Naive thymus-derived CD4-positive, alpha-beta T cell (primary cell): ENCODE measurements at regions not wholly inside any gene's neighbourhood (a gene's known extent, or its start where the extent isn't known, plus 50 kb on each side); places are given as distances from the start of the nearest gene placed in this dataset.

Source experiments
- ATAC-seq: fragments of 150-1000 bp; cut with Tn5 transposase; 2 replicates; pipeline ENCODE4 v1.10.0; 2021; ENCODE audit warnings: mild to moderate bottlenecking, moderate library complexity
- CTCF ChIA-PET: fragments of 350-600 bp; sonication (Branson Sonifier 250); formaldehyde crosslinking; loops from one replicate; lab custom pipeline; 2021; ENCODE audit warnings: antibody characterized with exemption; lab: Charles Lee
- POLR2A ChIA-PET: fragments of 350-600 bp; sonication (Branson Sonifier 250); formaldehyde crosslinking; loops from one replicate; lab custom pipeline; 2021; ENCODE audit warnings: antibody characterized with exemption, inconsistent platforms; lab: Charles Lee
- DNase-seq, 9 donors: peaks; one replicate each; pipeline versions ENCODE4 v3.0.0 to v3.0.0-alpha.2; 2020 to 2022; ENCODE audit warnings: mixed read lengths in 1 of 9
- H3K27ac ChIP-seq: one replicate; pipeline ENCODE4 v1.7.0; 2013; ENCODE audit warnings: mild to moderate bottlenecking, low read depth, low read length, moderate library complexity
- H3K27me3 ChIP-seq, 2 donors: one replicate each; pipeline ENCODE4 v1.7.0; 2013; ENCODE audit warnings: low read length in 2 of 2, mild to moderate bottlenecking in 2 of 2, moderate library complexity in 2 of 2; ENCODE audit not compliant: control insufficient read depth in 2 of 2, insufficient read depth in 2 of 2
- H3K36me3 ChIP-seq, 3 experiments: 1 replicate in 2 of 3; 2 replicates in 1 of 3; pipeline ENCODE4 v1.7.0; 2013; ENCODE audit warnings: low read length in 3 of 3, mild to moderate bottlenecking in 3 of 3, moderate library complexity in 1 of 3; ENCODE audit not compliant: insufficient read depth in 3 of 3, control insufficient read depth in 2 of 3
- H3K4me1 ChIP-seq, 2 donors: one replicate each; pipeline ENCODE4 v1.7.0; 2013; ENCODE audit warnings: low read length in 2 of 2, mild to moderate bottlenecking in 2 of 2, moderate library complexity in 1 of 2; ENCODE audit not compliant: control insufficient read depth in 2 of 2, insufficient read depth in 2 of 2
- H3K4me3 ChIP-seq: 2 replicates; pipeline ENCODE4 v1.7.0; 2013; ENCODE audit warnings: mild to moderate bottlenecking, low read length
- H3K9me3 ChIP-seq, 3 experiments: 1 replicate in 2 of 3; 2 replicates in 1 of 3; pipeline ENCODE4 v1.7.0; 2013; ENCODE audit warnings: low read length in 3 of 3; ENCODE audit not compliant: control insufficient read depth in 2 of 3
- H3K27ac Mint-ChIP-seq, 9 donors: one replicate each; pipeline ENCODE4 v1.8.0; 2020 to 2022; ENCODE audit warnings: mixed read lengths in 9 of 9, mild to moderate bottlenecking in 8 of 9, moderate library complexity in 5 of 9, inconsistent platforms in 2 of 9
- H3K27me3 Mint-ChIP-seq, 5 donors: one replicate each; pipeline ENCODE4 v1.8.0; 2021 to 2022; ENCODE audit warnings: mixed read lengths in 5 of 5, mild to moderate bottlenecking in 1 of 5
- H3K36me3 Mint-ChIP-seq, 5 donors: one replicate each; pipeline ENCODE4 v1.8.0; 2020 to 2022; ENCODE audit warnings: mixed read lengths in 5 of 5, mild to moderate bottlenecking in 3 of 5, inconsistent platforms in 1 of 5
- H3K4me1 Mint-ChIP-seq, 7 donors: one replicate each; pipeline ENCODE4 v1.8.0; 2020 to 2022; ENCODE audit warnings: mixed read lengths in 7 of 7, mild to moderate bottlenecking in 3 of 7, inconsistent platforms in 1 of 7
- H3K4me3 Mint-ChIP-seq, 10 donors: one replicate each; pipeline ENCODE4 v1.8.0; 2020 to 2022; ENCODE audit warnings: mild to moderate bottlenecking in 10 of 10, mixed read lengths in 10 of 10, moderate library complexity in 6 of 10, inconsistent platforms in 2 of 10
- H3K9me3 Mint-ChIP-seq, 11 donors: one replicate each; pipeline ENCODE4 v1.8.0; 2020 to 2022; ENCODE audit warnings: mixed read lengths in 11 of 11, mild to moderate bottlenecking in 4 of 11, inconsistent platforms in 1 of 11, moderate library complexity in 1 of 11
- intact Hi-C, 2 donors: fragments of 100-400 bp; cut with micrococcal nuclease; formaldehyde crosslinking; loops; one replicate each; pipeline ENCODE4 v1.15.1; 2023

DNA sequence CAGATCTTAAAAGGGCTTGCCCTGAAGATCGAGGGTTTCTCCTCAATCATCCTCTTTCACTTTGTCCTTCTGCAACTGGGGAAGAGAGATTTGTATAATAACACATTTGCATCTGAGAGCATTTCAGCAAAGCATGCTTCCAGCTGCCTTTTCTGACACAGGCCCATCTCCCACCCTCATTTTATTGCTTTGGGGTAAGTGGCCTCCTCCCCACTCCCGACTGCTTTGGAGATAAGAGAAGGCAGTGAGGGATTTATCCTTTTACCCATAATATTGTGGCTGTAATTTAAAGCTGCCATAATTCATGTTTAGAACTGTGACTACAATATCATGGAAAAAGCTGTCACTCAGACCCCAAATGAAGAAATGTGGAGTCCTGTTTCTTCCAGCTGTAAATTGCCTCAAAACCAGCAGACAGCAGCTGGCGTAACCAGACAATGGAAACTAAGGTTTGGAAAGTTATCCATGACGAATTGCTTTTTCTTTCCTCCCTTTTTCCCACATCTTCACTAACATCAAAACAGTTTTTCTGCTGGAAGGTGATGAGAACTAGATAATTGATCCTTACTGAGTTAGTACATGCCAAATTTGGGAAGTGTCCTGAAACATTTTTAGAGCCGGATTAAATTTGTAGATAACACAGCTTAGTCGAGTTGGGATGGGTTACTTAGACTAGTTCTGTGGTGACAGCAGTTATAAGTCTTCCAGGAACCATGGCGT is 104.2 kb upstream of the PFN2 start:
- Histone ChIP-seq H3K27ac (no peak overlapping the region), H3K4me1 (no peaks in the 10 kb centered on the region), H3K27me3 (no peaks in the 10 kb centered on the region), H3K36me3 (no peaks in the 10 kb centered on the region), H3K4me3 (no peak overlapping the region), H3K9me3 (peaks cover 0 to 7% (median 0%) of the 10 kb centered on the region in 3 experiments)
- POLR2A ChIA-PET: no interaction called here
- ATAC-seq (no peak), DNase-seq (no peak)
- Mint-ChIP-seq H3K4me1 (peaks cover 0 to 10% (median 5%) of the 10 kb centered on the region in 7 donors), H3K27ac (no peak overlapping the region), H3K4me3 (no peak overlapping the region), H3K9me3 (peaks cover 0 to 12% (median 3%) of the 10 kb centered on the region in 11 donors), H3K36me3 (no peaks in the 10 kb centered on the region), H3K27me3 (peaks cover 10 to 25% (median 23%) of the 10 kb centered on the region in 5 donors)
- CTCF ChIA-PET: no interaction called here
- intact Hi-C loops: no loop called here

DNA sequence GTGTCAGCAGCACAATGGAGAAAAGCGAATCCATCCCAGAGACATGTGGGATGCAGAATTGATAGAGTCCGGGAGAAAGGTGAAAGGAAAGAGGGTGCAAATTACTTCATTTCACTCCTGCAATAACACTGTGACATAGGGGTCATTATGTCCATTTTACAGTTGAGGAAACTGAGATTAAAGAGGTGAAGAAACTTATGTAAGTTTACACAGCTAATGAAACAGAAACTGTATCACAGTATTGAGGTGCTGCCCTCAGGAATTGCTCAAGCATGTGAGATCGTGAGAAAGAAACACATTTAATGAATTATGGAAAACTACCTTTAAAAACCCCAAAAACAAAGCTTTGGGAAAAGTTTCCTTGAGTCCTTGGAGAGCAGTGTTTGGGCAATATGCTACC is 103.6 kb upstream of the PFN2 start:
- no peaks in the 10 kb centered on the region for H3K36me3 Mint-ChIP-seq
- ChIA-PET POLR2A (no interaction called here), CTCF (no interaction called here)
- no peak for ATAC-seq
- no peaks in the 10 kb centered on the region for H3K4me1 ChIP-seq
- H3K27ac Mint-ChIP-seq: no peak overlapping the region
- H3K36me3 ChIP-seq: no peaks in the 10 kb centered on the region
- H3K4me3 Mint-ChIP-seq: no peak overlapping the region
- H3K4me3 ChIP-seq: no peak overlapping the region
- no peak overlapping the region for H3K27ac ChIP-seq
- peaks cover 0 to 12% (median 3%) of the 10 kb centered on the region in 11 donors for H3K9me3 Mint-ChIP-seq
- H3K9me3 ChIP-seq: peaks cover 0 to 7% (median 0%) of the 10 kb centered on the region in 3 experiments
- peaks cover 10 to 29% (median 25%) of the 10 kb centered on the region in 5 donors for H3K27me3 Mint-ChIP-seq
- H3K27me3 ChIP-seq: no peaks in the 10 kb centered on the region
- no peak for DNase-seq
- intact Hi-C loops: no loop called here
- peaks cover 0 to 10% (median 5%) of the 10 kb centered on the region in 7 donors for H3K4me1 Mint-ChIP-seq

DNA sequence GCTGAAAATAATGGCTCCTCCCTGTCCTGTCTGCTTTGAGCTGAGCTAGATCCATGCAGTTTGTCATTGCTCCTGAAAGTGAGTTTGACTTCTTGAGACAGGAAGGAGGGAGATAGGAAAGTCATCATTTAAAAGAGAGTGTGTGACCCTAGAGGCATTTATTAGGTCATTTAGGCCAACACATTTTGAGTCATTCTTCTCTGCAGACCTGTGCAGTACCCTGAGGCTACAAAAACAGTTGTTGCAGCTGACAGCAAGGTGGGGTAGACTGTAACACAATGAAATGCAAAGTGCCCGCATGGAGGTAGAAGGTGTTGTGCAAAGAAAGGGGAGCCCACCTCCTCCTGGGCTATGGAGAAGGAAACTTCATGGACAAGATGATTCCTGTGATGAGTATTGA is 102.8 kb upstream of the PFN2 start:
- Histone ChIP-seq H3K4me1 (no peaks in the 10 kb centered on the region), H3K9me3 (peaks cover 0 to 7% (median 0%) of the 10 kb centered on the region in 3 experiments), H3K27me3 (no peaks in the 10 kb centered on the region), H3K27ac (no peak overlapping the region), H3K4me3 (no peak overlapping the region), H3K36me3 (no peaks in the 10 kb centered on the region)
- H3K4me1 Mint-ChIP-seq: peaks cover 0 to 10% (median 5%) of the 10 kb centered on the region in 7 donors
- no peak for DNase-seq
- no peak overlapping the region for H3K27ac Mint-ChIP-seq
- intact Hi-C loops: no loop called here
- H3K9me3 Mint-ChIP-seq: peaks cover 0 to 12% (median 3%) of the 10 kb centered on the region in 11 donors
- no peaks in the 10 kb centered on the region for H3K36me3 Mint-ChIP-seq
- H3K27me3 Mint-ChIP-seq: peaks cover 10 to 33% (median 25%) of the 10 kb centered on the region in 5 donors
- no peak for ATAC-seq
- POLR2A ChIA-PET: no interaction called here
- no peak overlapping the region for H3K4me3 Mint-ChIP-seq
- CTCF ChIA-PET: no interaction called here

DNA sequence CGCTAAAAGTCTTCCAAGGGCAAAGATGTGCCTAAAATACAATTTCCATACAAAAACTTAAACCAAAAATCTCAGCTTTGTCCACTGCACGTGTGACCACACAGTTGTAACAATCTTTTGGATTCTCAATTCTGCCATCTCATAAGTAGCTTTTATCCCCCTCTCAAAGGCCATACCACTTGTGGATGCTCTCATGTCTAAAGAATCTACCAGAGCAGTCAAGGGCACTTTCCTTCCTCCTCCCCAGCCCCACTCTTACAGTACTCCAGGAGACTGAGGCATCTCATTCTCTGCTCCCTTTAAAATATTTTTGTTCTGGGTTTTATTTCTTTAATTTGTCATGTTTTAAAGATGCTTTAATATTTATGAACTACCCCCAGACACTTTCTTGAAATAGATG is 102.3 kb upstream of the PFN2 start:
- H3K36me3 Mint-ChIP-seq: no peaks in the 10 kb centered on the region
- Histone ChIP-seq H3K9me3 (peaks cover 0 to 7% (median 0%) of the 10 kb centered on the region in 3 experiments), H3K27me3 (no peaks in the 10 kb centered on the region), H3K27ac (no peak overlapping the region), H3K36me3 (no peaks in the 10 kb centered on the region), H3K4me3 (no peak overlapping the region), H3K4me1 (no peaks in the 10 kb centered on the region)
- intact Hi-C loops: no loop called here
- POLR2A ChIA-PET: no interaction called here
- H3K4me3 Mint-ChIP-seq: no peak overlapping the region
- no peak overlapping the region for H3K27ac Mint-ChIP-seq
- H3K9me3 Mint-ChIP-seq: peaks cover 0 to 12% (median 3%) of the 10 kb centered on the region in 11 donors
- ATAC-seq: no peak
- H3K27me3 Mint-ChIP-seq: peaks cover 10 to 38% (median 25%) of the 10 kb centered on the region in 5 donors
- DNase-seq: no peak
- CTCF ChIA-PET: no interaction called here
- H3K4me1 Mint-ChIP-seq: peaks cover 0 to 10% (median 5%) of the 10 kb centered on the region in 7 donors

DNA sequence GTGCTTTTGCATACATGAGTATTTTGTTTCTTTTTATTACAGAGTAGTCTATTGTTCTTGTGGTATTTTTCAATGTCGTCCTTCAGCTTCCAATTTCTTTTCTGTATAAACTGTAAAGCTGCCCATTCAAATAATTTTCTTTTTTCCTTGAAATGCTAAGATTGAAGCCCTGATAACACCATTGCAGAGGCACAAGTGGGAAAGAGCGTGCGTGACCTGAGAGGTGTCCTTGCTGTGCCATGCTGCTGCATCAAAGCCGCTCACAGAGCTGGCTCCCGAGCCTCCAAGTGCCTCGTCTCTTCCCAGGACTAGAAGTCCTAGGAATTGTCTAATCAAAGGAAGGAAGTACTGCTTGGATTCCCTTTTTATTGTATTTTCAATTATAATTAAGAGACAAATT is 101.9 kb upstream of the PFN2 start:
- Mint-ChIP-seq H3K27me3 (peaks cover 10 to 42% (median 30%) of the 10 kb centered on the region in 5 donors), H3K27ac (no peak overlapping the region), H3K4me1 (peaks cover 0 to 6% (median 1%) of the 10 kb centered on the region in 7 donors), H3K9me3 (peaks cover 0 to 12% (median 3%) of the 10 kb centered on the region in 11 donors), H3K4me3 (no peak overlapping the region), H3K36me3 (no peaks in the 10 kb centered on the region)
- H3K27ac ChIP-seq: no peak overlapping the region
- no peaks in the 10 kb centered on the region for H3K4me1 ChIP-seq
- ATAC-seq (no peak), DNase-seq (no peak)
- H3K9me3 ChIP-seq: peaks cover 0 to 7% (median 0%) of the 10 kb centered on the region in 3 experiments
- intact Hi-C loops: no loop called here
- H3K4me3 ChIP-seq: no peak overlapping the region
- no peaks in the 10 kb centered on the region for H3K36me3 ChIP-seq
- no peaks in the 10 kb centered on the region for H3K27me3 ChIP-seq
- CTCF ChIA-PET: no interaction called here
- POLR2A ChIA-PET: no interaction called here

DNA sequence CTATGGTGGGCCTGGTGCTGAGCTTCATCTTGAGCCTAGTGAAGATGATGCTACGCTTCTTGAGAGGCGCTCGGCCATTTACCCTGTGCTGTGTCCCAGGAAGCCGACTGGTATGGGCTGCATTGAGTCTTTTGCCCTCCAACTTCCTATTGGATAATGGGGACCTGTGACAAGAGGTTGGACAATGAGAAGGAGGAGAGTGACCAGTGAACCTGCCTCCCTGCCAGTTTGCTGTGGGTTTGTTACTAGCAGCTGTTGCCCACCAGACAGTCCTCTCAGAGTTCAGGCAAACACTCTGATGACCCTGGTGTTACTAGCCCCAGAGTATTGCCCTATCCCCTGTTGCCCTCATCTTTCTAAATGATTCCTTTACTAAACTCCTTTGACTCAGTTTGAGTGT is 99.6 kb upstream of the PFN2 start:
- Histone ChIP-seq H3K9me3 (no peaks in the 10 kb centered on the region), H3K36me3 (no peaks in the 10 kb centered on the region), H3K27me3 (no peaks in the 10 kb centered on the region), H3K27ac (no peak overlapping the region), H3K4me1 (no peaks in the 10 kb centered on the region), H3K4me3 (no peak overlapping the region)
- ATAC-seq (no peak), DNase-seq (no peak)
- CTCF ChIA-PET: no interaction called here
- no peak overlapping the region for H3K4me3 Mint-ChIP-seq
- no peak overlapping the region for H3K27ac Mint-ChIP-seq
- peaks cover 0 to 2% (median 0%) of the 10 kb centered on the region in 7 donors for H3K4me1 Mint-ChIP-seq
- H3K27me3 Mint-ChIP-seq: peaks cover 10 to 55% (median 38%) of the 10 kb centered on the region in 5 donors
- H3K36me3 Mint-ChIP-seq: no peaks in the 10 kb centered on the region
- intact Hi-C loops: no loop called here
- peaks cover 0 to 2% (median 0%) of the 10 kb centered on the region in 11 donors for H3K9me3 Mint-ChIP-seq
- POLR2A ChIA-PET: no interaction called here

DNA sequence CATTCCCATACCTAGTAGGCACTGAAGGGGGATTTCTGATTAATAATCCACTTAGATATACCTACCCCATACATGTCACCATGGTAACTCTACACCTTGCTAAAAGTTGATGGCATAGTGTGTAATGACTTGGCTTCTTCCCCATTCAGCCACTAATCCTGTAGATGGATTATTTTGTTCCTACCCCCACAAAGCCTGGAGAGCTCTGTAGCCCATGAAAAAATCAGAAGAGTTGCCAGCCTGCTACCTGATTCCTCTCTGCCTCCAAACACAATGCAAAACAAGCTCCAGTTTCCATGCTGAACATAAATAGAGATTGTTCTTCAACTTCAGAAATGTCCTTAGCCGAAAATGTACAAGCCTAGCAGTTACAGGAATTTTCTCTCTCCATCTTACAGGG is 98.9 kb upstream of the PFN2 start:
- Mint-ChIP-seq H3K4me3 (no peak overlapping the region), H3K4me1 (peaks cover 0 to 2% (median 0%) of the 10 kb centered on the region in 7 donors), H3K27me3 (peaks cover 12 to 55% (median 38%) of the 10 kb centered on the region in 5 donors), H3K27ac (no peak overlapping the region), H3K36me3 (no peaks in the 10 kb centered on the region), H3K9me3 (peaks cover 0 to 2% (median 0%) of the 10 kb centered on the region in 11 donors)
- intact Hi-C loops: no loop called here
- DNase-seq: no peak
- CTCF ChIA-PET: no interaction called here
- Histone ChIP-seq H3K4me1 (no peaks in the 10 kb centered on the region), H3K27me3 (no peaks in the 10 kb centered on the region), H3K4me3 (no peak overlapping the region), H3K9me3 (no peaks in the 10 kb centered on the region), H3K27ac (no peak overlapping the region), H3K36me3 (no peaks in the 10 kb centered on the region)
- ATAC-seq: no peak
- POLR2A ChIA-PET: no interaction called here
